ENCODE measurements at regions not wholly inside any gene's neighbourhood (a gene's known extent, or its start where the extent isn't known, plus 50 kb on each side); places are given as distances from the start of the nearest gene placed in this dataset.

DNA sequence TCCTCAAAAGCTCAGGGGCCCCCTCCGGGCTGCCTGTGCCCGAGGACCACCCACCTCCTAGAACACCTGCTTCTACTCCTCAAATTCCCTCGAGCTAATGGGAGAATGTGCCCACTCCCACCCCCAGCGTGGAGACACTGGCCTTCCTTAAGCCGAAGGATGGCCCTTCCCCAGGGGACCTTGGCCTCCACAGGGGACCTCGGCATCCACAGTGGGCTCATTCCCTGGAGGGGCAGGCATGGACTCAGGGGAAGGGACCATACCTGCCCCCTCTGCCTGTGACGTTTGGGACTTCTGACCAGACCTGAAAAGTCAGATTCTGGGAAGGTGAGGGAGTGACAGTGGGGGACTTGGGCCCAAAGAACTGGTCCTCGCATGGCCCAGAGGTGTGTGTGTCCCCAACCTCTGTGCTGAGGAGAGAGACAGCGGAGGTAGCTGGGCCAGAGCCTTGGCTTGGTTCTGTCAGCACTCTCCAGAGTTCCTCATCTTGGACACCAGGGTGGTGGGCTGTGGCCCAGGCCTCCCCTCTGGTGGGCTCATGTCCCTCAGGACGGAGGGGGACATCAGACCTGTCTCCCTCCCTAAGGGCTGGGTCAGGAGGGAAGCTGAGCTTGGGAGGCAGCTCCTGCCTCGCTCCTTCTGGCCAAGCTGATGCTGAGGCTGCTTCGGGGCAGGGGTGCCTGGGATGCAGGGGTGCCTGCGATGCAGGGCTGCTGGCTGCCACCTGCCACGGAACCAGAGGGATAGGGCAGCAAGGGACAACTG lies 240.4 kb downstream of the HAUS1 start:
- TF ChIP-seq, protein P1, sequence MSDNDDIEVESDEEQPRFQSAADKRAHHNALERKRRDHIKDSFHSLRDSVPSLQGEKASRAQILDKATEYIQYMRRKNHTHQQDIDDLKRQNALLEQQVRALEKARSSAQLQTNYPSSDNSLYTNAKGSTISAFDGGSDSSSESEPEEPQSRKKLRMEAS (IDR thresholded peaks at IDR 0.05; ENCODE audit: low read depth, low read length): no peak
- TF ChIP-seq, protein P2, sequence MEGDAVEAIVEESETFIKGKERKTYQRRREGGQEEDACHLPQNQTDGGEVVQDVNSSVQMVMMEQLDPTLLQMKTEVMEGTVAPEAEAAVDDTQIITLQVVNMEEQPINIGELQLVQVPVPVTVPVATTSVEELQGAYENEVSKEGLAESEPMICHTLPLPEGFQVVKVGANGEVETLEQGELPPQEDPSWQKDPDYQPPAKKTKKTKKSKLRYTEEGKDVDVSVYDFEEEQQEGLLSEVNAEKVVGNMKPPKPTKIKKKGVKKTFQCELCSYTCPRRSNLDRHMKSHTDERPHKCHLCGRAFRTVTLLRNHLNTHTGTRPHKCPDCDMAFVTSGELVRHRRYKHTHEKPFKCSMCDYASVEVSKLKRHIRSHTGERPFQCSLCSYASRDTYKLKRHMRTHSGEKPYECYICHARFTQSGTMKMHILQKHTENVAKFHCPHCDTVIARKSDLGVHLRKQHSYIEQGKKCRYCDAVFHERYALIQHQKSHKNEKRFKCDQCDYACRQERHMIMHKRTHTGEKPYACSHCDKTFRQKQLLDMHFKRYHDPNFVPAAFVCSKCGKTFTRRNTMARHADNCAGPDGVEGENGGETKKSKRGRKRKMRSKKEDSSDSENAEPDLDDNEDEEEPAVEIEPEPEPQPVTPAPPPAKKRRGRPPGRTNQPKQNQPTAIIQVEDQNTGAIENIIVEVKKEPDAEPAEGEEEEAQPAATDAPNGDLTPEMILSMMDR (IDR thresholded peaks at IDR 0.05; ENCODE audit: low read depth, low read length): no peak
- TF ChIP-seq POLR2A (IDR thresholded peaks at IDR 0.05; ENCODE audit: extremely low read depth, insufficient read length): no peak
- TF ChIP-seq MYC (IDR thresholded peaks at IDR 0.05; ENCODE audit: low read depth, low read length): no peak
